H9 (cell line): ENCODE measurements at regions not wholly inside any gene's neighbourhood (a gene's known extent, or its start where the extent isn't known, plus 50 kb on each side); places are given as distances from the start of the nearest gene placed in this dataset.

Experiments
- DNase-seq: peaks from one replicate; pipeline ENCODE4 v3.0.0-alpha.2; 2017
- H2AFZ ChIP-seq: one replicate; pipeline ENCODE4 v1.6.1; 2013; ENCODE audit warnings: mild to moderate bottlenecking, low read length, control low read depth, moderate library complexity
- H2AK5ac ChIP-seq: 2 replicates; pipeline ENCODE4 v1.6.1; 2013; ENCODE audit warnings: low read length, control low read depth, mixed read lengths; ENCODE audit not compliant: insufficient read length
- H2BK120ac ChIP-seq: one replicate; pipeline ENCODE4 v1.6.1; 2013; ENCODE audit warnings: low read depth, mild to moderate bottlenecking, low read length, control low read depth, inconsistent platforms; ENCODE audit not compliant: poor library complexity, severe bottlenecking
- H2BK12ac ChIP-seq: 2 replicates; pipeline ENCODE4 v1.6.1; 2013; ENCODE audit warnings: low read length, control low read depth, mixed read lengths, low read depth; ENCODE audit not compliant: insufficient read length
- H2BK15ac ChIP-seq: 2 replicates; pipeline ENCODE4 v1.6.1; 2013; ENCODE audit warnings: low read depth, low read length, control low read depth
- H2BK20ac ChIP-seq: one replicate; pipeline ENCODE4 v1.6.1; 2013; ENCODE audit warnings: low read depth, mild to moderate bottlenecking, low read length, control low read depth, inconsistent platforms; ENCODE audit not compliant: poor library complexity, severe bottlenecking
- H2BK5ac ChIP-seq: 2 replicates; pipeline ENCODE4 v1.6.1; 2013; ENCODE audit warnings: low read length, control low read depth, mixed read lengths; ENCODE audit not compliant: insufficient read length
- H3K14ac ChIP-seq: 2 replicates; pipeline ENCODE4 v1.6.1; 2013; ENCODE audit warnings: low read length, control low read depth; ENCODE audit not compliant: insufficient read depth
- H3K18ac ChIP-seq: 2 replicates; pipeline ENCODE4 v1.6.1; 2013; ENCODE audit warnings: low read depth, mild to moderate bottlenecking, mixed read lengths, low read length, control low read depth; ENCODE audit not compliant: insufficient read length
- H3K23ac ChIP-seq: 2 replicates; pipeline ENCODE4 v1.6.1; 2013; ENCODE audit warnings: low read length, control low read depth, mixed read lengths, low read depth; ENCODE audit not compliant: insufficient read length
- H3K23me2 ChIP-seq: 2 replicates; pipeline ENCODE4 v1.6.1; 2013; ENCODE audit warnings: low read depth, mild to moderate bottlenecking, mixed read lengths, low read length, control low read depth; ENCODE audit not compliant: insufficient read length, poor library complexity, severe bottlenecking
- H3K27ac ChIP-seq: 2 replicates; pipeline ENCODE4 v1.5.1; 2013; ENCODE audit warnings: low read length, control low read depth, mixed read lengths, low read depth; ENCODE audit not compliant: insufficient read length
- H3K27me3 ChIP-seq: 2 replicates; pipeline ENCODE4 v1.6.1; 2013; ENCODE audit warnings: low read length, control low read depth, inconsistent platforms; ENCODE audit not compliant: insufficient read depth
- H3K4ac ChIP-seq: 2 replicates; pipeline ENCODE4 v1.6.1; 2013; ENCODE audit warnings: low read depth, mild to moderate bottlenecking, control low read depth, inconsistent platforms, low read length, moderate library complexity
- H3K4me1 ChIP-seq: 2 replicates; pipeline ENCODE4 v1.6.1; 2013; ENCODE audit warnings: low read length, control low read depth, inconsistent platforms; ENCODE audit not compliant: insufficient read depth
- H3K4me2 ChIP-seq: 2 replicates; pipeline ENCODE4 v1.6.1; 2013; ENCODE audit warnings: low read length, control low read depth, mixed read lengths; ENCODE audit not compliant: insufficient read length, insufficient read depth
- H3K56ac ChIP-seq: 2 replicates; pipeline ENCODE4 v1.6.1; 2013; ENCODE audit warnings: low read depth, mild to moderate bottlenecking, mixed read lengths, low read length, control low read depth; ENCODE audit not compliant: insufficient read length
- H3K79me1 ChIP-seq: 2 replicates; pipeline ENCODE4 v1.6.1; 2013; ENCODE audit warnings: low read depth, mild to moderate bottlenecking, moderate library complexity, low read length, control low read depth, inconsistent platforms; ENCODE audit not compliant: insufficient read depth, poor library complexity, severe bottlenecking
- H3K79me2 ChIP-seq: 2 replicates; pipeline ENCODE4 v1.6.1; 2013; ENCODE audit warnings: low read length, control low read depth, inconsistent platforms; ENCODE audit not compliant: insufficient read depth
- H3K9ac ChIP-seq: 2 replicates; pipeline ENCODE4 v1.6.1; 2013; ENCODE audit warnings: low read length, control low read depth, mixed read lengths; ENCODE audit not compliant: insufficient read length; ENCODE audit errors: extremely low read depth
- H3K9me3 ChIP-seq: one replicate; pipeline ENCODE4 v1.6.1; 2013; ENCODE audit warnings: low read depth, low read length, inconsistent platforms; ENCODE audit not compliant: control insufficient read depth
- H3T11ph ChIP-seq: one replicate; pipeline ENCODE4 v1.6.1; 2013; ENCODE audit warnings: mild to moderate bottlenecking, low read length, control low read depth, inconsistent platforms
- H4K20me1 ChIP-seq: one replicate; pipeline ENCODE4 v1.6.1; 2013; ENCODE audit not compliant: control insufficient read depth, insufficient read length, insufficient read depth
- H4K5ac ChIP-seq: 2 replicates; pipeline ENCODE4 v1.6.1; 2013; ENCODE audit warnings: low read depth, mild to moderate bottlenecking, mixed read lengths, low read length, control low read depth; ENCODE audit not compliant: insufficient read length
- H4K8ac ChIP-seq: replicated peaks from 2 replicates; pipeline ENCODE4 v1.6.1; 2013; ENCODE audit warnings: low read length, control low read depth, mixed read lengths, low read depth; ENCODE audit not compliant: insufficient read length
- H4K91ac ChIP-seq: 2 replicates; pipeline ENCODE4 v1.6.1; 2013; ENCODE audit warnings: low read depth, mild to moderate bottlenecking, moderate library complexity, mixed read lengths, low read length, control low read depth; ENCODE audit not compliant: insufficient read length
- H3K27ac Mint-ChIP-seq, 3 experiments: 2 replicates in 2 of 3; 3 replicates in 1 of 3; pipeline ENCODE4 v1.8.0; 2020 to 2021; ENCODE audit warnings: mixed read lengths in 3 of 3, mild to moderate bottlenecking in 1 of 3, moderate library complexity in 1 of 3
- H3K27me3 Mint-ChIP-seq: 2 replicates; pipeline ENCODE4 v1.8.0; 2021; ENCODE audit warnings: low read depth, mild to moderate bottlenecking, moderate library complexity, mixed read lengths
- H3K36me3 Mint-ChIP-seq, 3 experiments: 2 replicates in 2 of 3; 3 replicates in 1 of 3; pipeline ENCODE4 v1.8.0; 2020 to 2021; ENCODE audit warnings: low read depth in 3 of 3, mixed read lengths in 3 of 3; ENCODE audit not compliant: insufficient read depth in 1 of 3
- H3K4me1 Mint-ChIP-seq, 2 experiments: 2 replicates each; pipeline ENCODE4 v1.8.0; 2020; ENCODE audit warnings: mixed read lengths in 2 of 2
- H3K4me3 Mint-ChIP-seq, 2 experiments: 2 replicates in 1 of 2; 3 replicates in 1 of 2; pipeline ENCODE4 v1.8.0; 2020 to 2021; ENCODE audit warnings: mild to moderate bottlenecking in 2 of 2, mixed read lengths in 2 of 2, moderate library complexity in 1 of 2
- H3K9me3 Mint-ChIP-seq, 2 experiments: 2 replicates in 1 of 2; 3 replicates in 1 of 2; pipeline ENCODE4 v1.8.0; 2020; ENCODE audit warnings: mild to moderate bottlenecking in 2 of 2, mixed read lengths in 2 of 2, moderate library complexity in 1 of 2
- CTCF ChIP-seq: fragments of 200-600 bp; sonication (generic); conservative IDR thresholded peaks from 3 replicates; pipeline ENCODE4 v1.8.0; 2021; ENCODE audit warnings: antibody characterized with exemption, mild to moderate bottlenecking
- WGBS: extraction: QIAGEN DNeasy Blood & Tissue Kit; methylation state at CpG from one replicate; pipeline ENCODE4 v1.1.7; 2013; ENCODE audit warnings: missing lambda C conversion rate, low lambda C conversion rate, mixed read lengths; ENCODE audit not compliant: insufficient read length; ENCODE audit errors: extremely low coverage; 5-methylcytosine and 5-hydroxymethylcytosine counted together

- no peak overlapping the region for H2BK5ac ChIP-seq
- H3K23me2 ChIP-seq = no peaks in the 10 kb centered on the region
- Mint-ChIP-seq H3K27ac (no peak overlapping the region), H3K9me3 (peaks cover 5% of the 10 kb centered on the region in 2 experiments; a peak in 4 of 5 replicates), H3K4me3 (no peak overlapping the region; a peak in 1 of 5 replicates), H3K27me3 (peaks cover 16% of the 10 kb centered on the region), H3K36me3 (no peaks in the 10 kb centered on the region; a peak in 1 of 7 replicates), H3K4me1 (no peaks in the 10 kb centered on the region)
- H2BK12ac ChIP-seq = no peak overlapping the region
- no peaks in the 10 kb centered on the region for H3K27me3 ChIP-seq
- no peak for DNase-seq
- no peaks in the 10 kb centered on the region for H4K20me1 ChIP-seq
- H2BK15ac ChIP-seq = no peak overlapping the region
- no CpG with 5 or more reads among the region's 2 CpGs for WGBS
- H3K14ac ChIP-seq = no peak overlapping the region
- H3K9me3 ChIP-seq = no peaks in the 10 kb centered on the region
- no peak overlapping the region for H4K5ac ChIP-seq
- H2AK5ac ChIP-seq = no peak overlapping the region
- no peaks in the 10 kb centered on the region for H3K4me1 ChIP-seq
- H3K4me2 ChIP-seq = no peak overlapping the region
- H4K91ac ChIP-seq = no peak overlapping the region
- no peak overlapping the region for H3K18ac ChIP-seq
- no peak overlapping the region for H3K9ac ChIP-seq
- no peak overlapping the region for H4K8ac ChIP-seq
- TF ChIP-seq CTCF = no peak
- H3K56ac ChIP-seq = no peak overlapping the region
- H3T11ph ChIP-seq = no peak overlapping the region
- no peak overlapping the region for H2BK120ac ChIP-seq
- no peaks in the 10 kb centered on the region for H3K79me1 ChIP-seq
- no peak overlapping the region for H2AFZ ChIP-seq
- H3K23ac ChIP-seq = no peak overlapping the region
- H3K79me2 ChIP-seq = no peaks in the 10 kb centered on the region
- no peak overlapping the region for H3K27ac ChIP-seq
- no peak overlapping the region for H3K4ac ChIP-seq
- no peak overlapping the region for H2BK20ac ChIP-seq
Observed at GRCh38 chr20:52331655-52332054, 140.1 kb upstream of the ZFP64 start.
